Fibroblast of pulmonary artery (primary cell): ENCODE measurements at regions not wholly inside any gene's neighbourhood (a gene's known extent, or its start where the extent isn't known, plus 50 kb on each side); places are given as distances from the start of the nearest gene placed in this dataset.

Experiments
- DNase-seq: peaks from one replicate; pipeline ENCODE4 v3.0.0-alpha.2; 2010; ENCODE audit warnings: low read depth
- H3K4me3 ChIP-seq: replicated peaks from 2 replicates; pipeline ENCODE4 v1.5.1; 2011; ENCODE audit warnings: low read depth, mild to moderate bottlenecking, control low read depth, low read length, moderate library complexity
- CTCF ChIP-seq: IDR thresholded peaks from 2 replicates; pipeline ENCODE4 v1.5.1; 2011; ENCODE audit warnings: mild to moderate bottlenecking, control low read depth, low read length, inconsistent platforms; ENCODE audit errors: missing control alignments

- TF ChIP-seq CTCF = no peak
- DNase-seq = no peak
- H3K4me3 ChIP-seq = no peak overlapping the region
These were observed 1166.0 kb upstream of the GJE1 start for GRCh38 chr6:140966676-140967075.

GRCh38 chr6:140960566-140960965 lies 1172.2 kb upstream of the GJE1 start:
- TF ChIP-seq CTCF = no peak
- H3K4me3 ChIP-seq = no peak overlapping the region
- DNase-seq = peak; percentile 62

GRCh38 chr6:140957386-140957785 lies 1175.3 kb upstream of the GJE1 start:
- H3K4me3 ChIP-seq = no peak overlapping the region
- TF ChIP-seq CTCF = no peak
- no peak for DNase-seq

- TF ChIP-seq CTCF = no peak
- H3K4me3 ChIP-seq = no peak overlapping the region
- peak; percentile 6 for DNase-seq
These were observed 1176.0 kb upstream of the GJE1 start for GRCh38 chr6:140956571-140957369.

- TF ChIP-seq CTCF = no peak
- no peak overlapping the region for H3K4me3 ChIP-seq
- no peak for DNase-seq
These were observed 1192.3 kb upstream of the GJE1 start for GRCh38 chr6:140940251-140940925.

- no peak for TF ChIP-seq CTCF
- no peak for DNase-seq
- H3K4me3 ChIP-seq = no peak overlapping the region
These were observed 1199.8 kb upstream of the GJE1 start for GRCh38 chr6:140932909-140933308.
